HEK293 (cell line): ENCODE measurements at regions not wholly inside any gene's neighbourhood (a gene's known extent, or its start where the extent isn't known, plus 50 kb on each side); places are given as distances from the start of the nearest gene placed in this dataset.
A peak's percentile ranks its signal among the peaks of the same experiment; 100 is the strongest.

Experiments used
- CTCF ChIA-PET: fragments of 350-600 bp; formaldehyde crosslinking; extraction: SDS; loops from one replicate; lab custom pipeline; 2021; ENCODE audit warnings: antibody characterized with exemption; lab: Yijun Ruan, JAX
- POLR2A ChIA-PET: fragments of 300-600 bp; formaldehyde crosslinking; extraction: SDS; loops from one replicate; lab custom pipeline; 2020; ENCODE audit warnings: antibody characterized with exemption, inconsistent platforms; lab: Yijun Ruan, JAX
- H3K27ac ChIP-seq: fragments of 200-500 bp; sonication (Bioruptor generic); 2 replicates; pipeline ENCODE4 v1.5.1; 2014; ENCODE audit warnings: low read depth, low read length, control low read depth, inconsistent platforms; ENCODE audit errors: extremely low read depth
- H3K36me3 ChIP-seq, 2 experiments: fragments of 200-500 bp in 1 of 2; sonication (Bioruptor generic) in 1 of 2; 1 replicate in 1 of 2; 2 replicates in 1 of 2; pipeline ENCODE4 v1.5.1; 2014 to 2017; ENCODE audit warnings: inconsistent platforms in 2 of 2, low read length in 2 of 2; ENCODE audit not compliant: control insufficient read depth in 2 of 2, insufficient read depth in 1 of 2
- H3K4me1 ChIP-seq: fragments of 200-500 bp; sonication (Bioruptor generic); 2 replicates; pipeline ENCODE4 v1.5.1; 2014; ENCODE audit warnings: mild to moderate bottlenecking, low read length, inconsistent platforms; ENCODE audit not compliant: control insufficient read depth, insufficient read depth
- H3K4me3 ChIP-seq: 2 replicates; pipeline ENCODE4 v1.5.1; 2011; ENCODE audit warnings: low read depth, mild to moderate bottlenecking, control low read depth, low read length, moderate library complexity
- H3K9me3 ChIP-seq: fragments of 200-500 bp; sonication (Bioruptor generic); 2 replicates; pipeline ENCODE4 v1.5.1; 2014; ENCODE audit warnings: low read depth, low read length, inconsistent platforms; ENCODE audit not compliant: control insufficient read depth, insufficient read depth
- KLF7 ChIP-seq: fragments of 450-650 bp; formaldehyde crosslinking; IDR thresholded peaks from 2 replicates; pipeline ENCODE4 v1.5.1; 2016; ENCODE audit warnings: missing biosample characterization, missing genetic modification characterization, borderline replicate concordance
- RBAK ChIP-seq: fragments of 450-650 bp; formaldehyde crosslinking; IDR thresholded peaks from 2 replicates; pipeline ENCODE4 v1.5.1; 2016; ENCODE audit warnings: missing biosample characterization, missing genetic modification characterization
- REST ChIP-seq: fragments of 450-650 bp; formaldehyde crosslinking; IDR thresholded peaks from 2 replicates; pipeline ENCODE4 v1.5.1; 2016; ENCODE audit warnings: missing biosample characterization, missing genetic modification characterization
- SALL2 ChIP-seq: fragments of 450-650 bp; formaldehyde crosslinking; IDR thresholded peaks from 2 replicates; pipeline ENCODE4 v1.5.0; 2017; ENCODE audit warnings: missing biosample characterization, mild to moderate bottlenecking, missing genetic modification characterization, borderline replicate concordance
- SETDB1 ChIP-seq: IDR thresholded peaks from one replicate; pipeline ENCODE4 v1.6.1; 2017; ENCODE audit warnings: mild to moderate bottlenecking, low read length, moderate library complexity, mixed read lengths; ENCODE audit not compliant: insufficient read length
- TCF7L2 ChIP-seq: IDR thresholded peaks from 2 replicates; pipeline ENCODE4 v1.6.1; 2011; ENCODE audit warnings: low read depth, mild to moderate bottlenecking, inconsistent platforms, low read length, moderate library complexity, borderline replicate concordance
- ZBTB7A ChIP-seq: fragments of 450-650 bp; formaldehyde crosslinking; IDR thresholded peaks from 2 replicates; pipeline ENCODE4 v1.5.1; 2016; ENCODE audit warnings: low read depth, missing biosample characterization, missing genetic modification characterization
- ZFP3 ChIP-seq: fragments of 450-650 bp; formaldehyde crosslinking; IDR thresholded peaks from 2 replicates; pipeline ENCODE4 v1.5.1; 2016; ENCODE audit warnings: low read depth, missing biosample characterization, missing genetic modification characterization
- ZFP69B ChIP-seq: fragments of 450-650 bp; formaldehyde crosslinking; IDR thresholded peaks from 2 replicates; pipeline ENCODE4 v1.5.1; 2016; ENCODE audit warnings: missing biosample characterization, missing genetic modification characterization
- ZNF174 ChIP-seq: fragments of 450-650 bp; formaldehyde crosslinking; IDR thresholded peaks from 2 replicates; pipeline ENCODE4 v1.5.0; 2017; ENCODE audit warnings: missing biosample characterization, mild to moderate bottlenecking, missing genetic modification characterization
- ZNF18 ChIP-seq: fragments of 450-650 bp; formaldehyde crosslinking; IDR thresholded peaks from 2 replicates; pipeline ENCODE4 v1.5.1; 2016; ENCODE audit warnings: missing biosample characterization, missing genetic modification characterization
- ZNF184 ChIP-seq: fragments of 450-650 bp; IDR thresholded peaks from 2 replicates; pipeline ENCODE4 v1.5.1; 2018; ENCODE audit warnings: missing biosample characterization, mild to moderate bottlenecking, missing genetic modification characterization
- ZNF223 ChIP-seq: fragments of 450-650 bp; formaldehyde crosslinking; IDR thresholded peaks from 2 replicates; pipeline ENCODE4 v1.5.1; 2016; ENCODE audit warnings: missing biosample characterization, missing genetic modification characterization
- ZNF24 ChIP-seq: fragments of 450-650 bp; formaldehyde crosslinking; IDR thresholded peaks from 2 replicates; pipeline ENCODE4 v1.5.1; 2016; ENCODE audit warnings: missing biosample characterization, missing genetic modification characterization
- ZNF248 ChIP-seq: fragments of 450-650 bp; formaldehyde crosslinking; IDR thresholded peaks from 2 replicates; pipeline ENCODE4 v1.5.1; 2017; ENCODE audit warnings: missing biosample characterization, missing genetic modification characterization
- ZNF266 ChIP-seq: fragments of 450-650 bp; formaldehyde crosslinking; IDR thresholded peaks from 2 replicates; pipeline ENCODE4 v1.5.1; 2016; ENCODE audit warnings: missing biosample characterization, missing genetic modification characterization, low read depth
- ZNF423 ChIP-seq: fragments of 450-650 bp; formaldehyde crosslinking; IDR thresholded peaks from 2 replicates; pipeline ENCODE4 v1.5.1; 2016; ENCODE audit warnings: missing biosample characterization, missing genetic modification characterization
- ZNF48 ChIP-seq: fragments of 450-650 bp; formaldehyde crosslinking; IDR thresholded peaks from 2 replicates; pipeline ENCODE4 v1.5.1; 2016; ENCODE audit warnings: missing biosample characterization, missing genetic modification characterization
- ZNF747 ChIP-seq: fragments of 450-650 bp; formaldehyde crosslinking; IDR thresholded peaks from 2 replicates; pipeline ENCODE4 v1.5.1; 2016; ENCODE audit warnings: missing biosample characterization, missing genetic modification characterization
- ZNF768 ChIP-seq: fragments of 450-650 bp; formaldehyde crosslinking; IDR thresholded peaks from 2 replicates; pipeline ENCODE4 v1.5.1; 2018; ENCODE audit warnings: missing biosample characterization, mild to moderate bottlenecking, missing genetic modification characterization
- ZNF837 ChIP-seq: fragments of 450-650 bp; formaldehyde crosslinking; IDR thresholded peaks from 2 replicates; pipeline ENCODE4 v1.5.1; 2016; ENCODE audit warnings: missing biosample characterization, missing genetic modification characterization
- ZSCAN18 ChIP-seq: fragments of 450-650 bp; formaldehyde crosslinking; IDR thresholded peaks from 2 replicates; pipeline ENCODE4 v1.5.1; 2016; ENCODE audit warnings: missing biosample characterization, missing genetic modification characterization
- ZXDB ChIP-seq: fragments of 450-650 bp; formaldehyde crosslinking; IDR thresholded peaks from 2 replicates; pipeline ENCODE4 v1.5.1; 2016; ENCODE audit warnings: missing biosample characterization, missing genetic modification characterization

- CTCF ChIA-PET = no interaction called here
- H3K4me3 ChIP-seq = no peak overlapping the region
- TF ChIP-seq ZNF423 (no peak), SETDB1 (peak; percentile 58)
- TF ChIP-seq, all 188 proteins: peak for 1
- no peaks in the 10 kb centered on the region for H3K4me1 ChIP-seq
- H3K9me3 ChIP-seq = no peaks in the 10 kb centered on the region
- no peak overlapping the region for H3K27ac ChIP-seq
- POLR2A ChIA-PET = no interaction called here
- no peaks in the 10 kb centered on the region for H3K36me3 ChIP-seq
Measured at GRCh38 chr14:94975366-94975765, 182.0 kb downstream of the DICER1 start.

- CTCF ChIA-PET = no interaction called here
- POLR2A ChIA-PET = no interaction called here
- no peak for TF ChIP-seq ZNF18 (tag by site-specific recombination)
- no peak for TF ChIP-seq ZNF747 (tag by site-specific recombination)
- TF ChIP-seq ZNF184 (tag by site-specific recombination) = no peak
- no peak for TF ChIP-seq ZNF24
- TF ChIP-seq ZNF223 (tag by site-specific recombination) = no peak
- TF ChIP-seq ZXDB (tag by site-specific recombination) = no peak
Measured at GRCh38 chr14:94974893-94975292, 182.4 kb downstream of the DICER1 start.

GRCh38 chr14:94974422-94974821 is 182.9 kb downstream of the DICER1 start:
- Histone ChIP-seq H3K4me1 (no peaks in the 10 kb centered on the region), H3K9me3 (no peaks in the 10 kb centered on the region), H3K36me3 (no peaks in the 10 kb centered on the region), H3K4me3 (no peak overlapping the region), H3K27ac (no peak overlapping the region)
- ChIA-PET POLR2A (no interaction called here), CTCF (no interaction called here)
- TF ChIP-seq RBAK = no peak
- no peak for TF ChIP-seq KLF7 (tag by site-specific recombination)
- no peak for TF ChIP-seq ZNF174 (tag by site-specific recombination)
- no peak for TF ChIP-seq ZFP3
- no peak for TF ChIP-seq ZNF837

More at GRCh38 chr14:94974893-94975292, 182.4 kb downstream of the DICER1 start:
- no peaks in the 10 kb centered on the region for H3K9me3 ChIP-seq
- H3K4me3 ChIP-seq = no peak overlapping the region
- H3K36me3 ChIP-seq = no peaks in the 10 kb centered on the region
- H3K27ac ChIP-seq = no peak overlapping the region
- no peaks in the 10 kb centered on the region for H3K4me1 ChIP-seq

- H3K4me1 ChIP-seq = no peaks in the 10 kb centered on the region
- H3K4me3 ChIP-seq = no peak overlapping the region
- POLR2A ChIA-PET = no interaction called here
Measured at GRCh38 chr14:94971750-94972149, 185.6 kb downstream of the DICER1 start.

More at GRCh38 chr14:94971750-94972149, 185.6 kb downstream of the DICER1 start:
- H3K9me3 ChIP-seq = no peaks in the 10 kb centered on the region
- CTCF ChIA-PET = no interaction called here
- no peak overlapping the region for H3K27ac ChIP-seq
- no peaks in the 10 kb centered on the region for H3K36me3 ChIP-seq
- TF ChIP-seq ZBTB7A (no peak), ZNF48 (tag by site-specific recombination) (no peak), ZNF248 (tag by site-specific recombination) (no peak), ZNF266 (no peak), REST (tag by site-specific recombination) (no peak), ZNF768 (tag by site-specific recombination) (no peak), ZFP69B (tag by site-specific recombination) (no peak), SALL2 (tag by site-specific recombination) (no peak), TCF7L2 (no peak), ZSCAN18 (tag by site-specific recombination) (no peak)
